Neuron (in vitro differentiated cells): ENCODE measurements at regions not wholly inside any gene's neighbourhood (a gene's known extent, or its start where the extent isn't known, plus 50 kb on each side); places are given as distances from the start of the nearest gene placed in this dataset.
"Not testable (repeated sequence)": the region's sequence is repeated elsewhere in the genome, so short reads cannot be mapped to it uniquely, and the experiment has no call there.

Experiments used
- H2AFZ ChIP-seq: one replicate; pipeline ENCODE4 v1.6.1; 2013; ENCODE audit warnings: low read depth, mild to moderate bottlenecking, inconsistent platforms, low read length, moderate library complexity
- H3K27me3 ChIP-seq: one replicate; pipeline ENCODE4 v1.6.1; 2013; ENCODE audit warnings: low read length; ENCODE audit not compliant: insufficient read depth
- H3K36me3 ChIP-seq: one replicate; pipeline ENCODE4 v1.6.1; 2013; ENCODE audit warnings: low read length; ENCODE audit not compliant: insufficient read depth
- H3K4me1 ChIP-seq: one replicate; pipeline ENCODE4 v1.6.1; 2013; ENCODE audit warnings: low read length; ENCODE audit not compliant: insufficient read depth
- H3K4me3 ChIP-seq: 2 replicates; pipeline ENCODE4 v1.5.1; 2013; ENCODE audit warnings: mild to moderate bottlenecking, low read length, moderate library complexity
- H3K9me3 ChIP-seq: one replicate; pipeline ENCODE4 v1.6.1; 2013; ENCODE audit warnings: low read length

- H3K4me1 ChIP-seq: no peaks in the 10 kb centered on the region
- H3K27me3 ChIP-seq: no peaks in the 10 kb centered on the region
- H3K36me3 ChIP-seq: no peaks in the 10 kb centered on the region
- no peaks in the 10 kb centered on the region for H3K9me3 ChIP-seq
- H2AFZ ChIP-seq: no peak overlapping the region
- no peak overlapping the region for H3K4me3 ChIP-seq
Measured at GRCh38 chr15:39031596-39031995, 467.0 kb upstream of the RASGRP1 start.

- H3K27me3 ChIP-seq: no peaks in the 10 kb centered on the region
- no peaks in the 10 kb centered on the region for H3K4me1 ChIP-seq
- no peak overlapping the region for H3K4me3 ChIP-seq
- no peak overlapping the region for H2AFZ ChIP-seq
- no peaks in the 10 kb centered on the region for H3K36me3 ChIP-seq
- no peaks in the 10 kb centered on the region for H3K9me3 ChIP-seq
Measured at GRCh38 chr15:39034816-39035215, 470.2 kb upstream of the RASGRP1 start.

GRCh38 chr15:39037611-39038010 is 473.0 kb upstream of the RASGRP1 start:
- not testable (repeated sequence) for H3K4me1 ChIP-seq, H3K36me3 ChIP-seq, H2AFZ ChIP-seq, H3K9me3 ChIP-seq, H3K27me3 ChIP-seq, H3K4me3 ChIP-seq

- no peaks in the 10 kb centered on the region for H3K9me3 ChIP-seq
- no peaks in the 10 kb centered on the region for H3K4me1 ChIP-seq
- H3K27me3 ChIP-seq: no peaks in the 10 kb centered on the region
- H2AFZ ChIP-seq: no peak overlapping the region
- no peak overlapping the region for H3K4me3 ChIP-seq
- no peaks in the 10 kb centered on the region for H3K36me3 ChIP-seq
Measured at GRCh38 chr15:39040861-39041260, 476.2 kb upstream of the RASGRP1 start.

- Histone ChIP-seq H3K4me1 (no peaks in the 10 kb centered on the region), H2AFZ (no peak overlapping the region), H3K4me3 (no peak overlapping the region), H3K36me3 (no peaks in the 10 kb centered on the region), H3K9me3 (no peaks in the 10 kb centered on the region), H3K27me3 (no peaks in the 10 kb centered on the region)
Measured at GRCh38 chr15:39041979-39042495, 477.4 kb upstream of the RASGRP1 start.

DNA sequence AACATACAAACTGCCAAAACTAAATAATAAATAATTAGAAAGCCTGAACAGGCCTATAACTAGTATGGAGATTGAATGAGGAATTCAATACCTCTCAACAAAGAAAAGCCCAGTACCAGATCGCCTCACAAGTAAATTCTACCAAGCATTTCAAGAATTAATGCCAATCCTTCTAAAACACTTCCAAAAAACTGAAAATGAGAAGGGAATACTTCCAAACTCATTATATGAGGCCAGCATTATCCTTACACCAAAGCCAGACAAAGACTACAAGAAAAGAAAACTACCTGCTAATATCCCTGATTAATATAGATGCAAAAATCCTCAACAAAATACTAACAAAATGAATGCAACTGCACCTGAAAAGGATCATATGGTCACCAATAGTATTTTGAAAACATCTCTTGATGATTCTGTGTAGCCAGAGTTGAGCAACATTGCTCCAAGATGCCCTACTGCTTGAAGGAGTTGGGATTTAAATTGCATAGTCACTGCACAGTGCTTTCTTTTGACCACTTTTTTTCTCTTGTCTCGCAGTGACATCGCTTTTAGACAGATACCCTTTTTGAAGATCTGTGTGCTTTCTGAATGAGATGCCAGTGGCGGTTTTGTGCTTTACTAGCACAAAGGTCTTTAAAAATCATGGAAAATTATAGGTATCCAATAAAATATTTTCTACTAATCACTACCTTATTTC is 487.2 kb upstream of the RASGRP1 start:
- Histone ChIP-seq H3K9me3 (peaks cover 3% of the 10 kb centered on the region), H3K4me3 (no peak overlapping the region), H3K4me1 (peaks cover 7% of the 10 kb centered on the region), H3K36me3 (no peaks in the 10 kb centered on the region), H3K27me3 (no peaks in the 10 kb centered on the region), H2AFZ (no peak overlapping the region)

GRCh38 chr15:39052323-39052705 is 487.7 kb upstream of the RASGRP1 start:
- peaks cover 3% of the 10 kb centered on the region for H3K9me3 ChIP-seq
- peaks cover 7% of the 10 kb centered on the region for H3K4me1 ChIP-seq
- H2AFZ ChIP-seq: no peak overlapping the region
- H3K36me3 ChIP-seq: no peaks in the 10 kb centered on the region
- H3K4me3 ChIP-seq: no peak overlapping the region
- no peaks in the 10 kb centered on the region for H3K27me3 ChIP-seq

GRCh38 chr15:39053480-39053879 is 488.9 kb upstream of the RASGRP1 start:
- peaks cover under 1% of the 10 kb centered on the region for H3K9me3 ChIP-seq
- peaks cover 7% of the 10 kb centered on the region for H3K4me1 ChIP-seq
- H3K27me3 ChIP-seq: no peaks in the 10 kb centered on the region
- no peak overlapping the region for H3K4me3 ChIP-seq
- H3K36me3 ChIP-seq: no peaks in the 10 kb centered on the region
- no peak overlapping the region for H2AFZ ChIP-seq

DNA sequence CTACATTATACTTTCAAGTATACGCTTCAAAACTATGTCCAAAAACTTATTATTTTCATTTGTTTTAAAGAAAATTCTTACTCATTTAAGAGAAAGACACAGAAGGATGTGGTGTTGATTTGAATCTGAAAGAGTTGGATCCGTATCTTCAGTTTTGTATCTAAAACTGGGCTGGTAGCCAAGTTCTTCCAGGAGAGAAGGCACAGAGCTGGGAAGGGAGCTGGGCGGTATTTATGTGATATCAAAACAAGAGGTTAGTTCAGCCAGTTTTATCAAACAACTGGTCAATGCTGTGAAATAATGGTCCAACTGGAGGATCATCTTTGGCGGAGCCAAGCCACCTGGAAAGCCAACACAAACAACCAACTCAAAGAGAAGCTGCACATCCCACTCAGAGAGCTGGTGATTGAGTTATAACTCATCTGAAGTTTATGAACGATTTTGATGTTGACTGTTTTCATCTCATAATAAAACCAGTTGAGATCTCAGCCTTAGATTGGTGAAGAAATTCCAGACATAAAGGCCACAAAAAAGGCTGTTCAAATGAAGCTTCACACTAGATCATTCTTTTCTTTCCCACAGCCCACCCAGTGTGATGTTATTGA is 489.6 kb upstream of the RASGRP1 start:
- Histone ChIP-seq H2AFZ (no peak overlapping the region), H3K9me3 (no peaks in the 10 kb centered on the region), H3K4me3 (no peak overlapping the region), H3K36me3 (no peaks in the 10 kb centered on the region), H3K4me1 (peaks cover 7% of the 10 kb centered on the region), H3K27me3 (no peaks in the 10 kb centered on the region)

GRCh38 chr15:39056357-39056756 is 491.7 kb upstream of the RASGRP1 start:
- Histone ChIP-seq H3K4me3 (no peak overlapping the region), H3K9me3 (no peaks in the 10 kb centered on the region), H3K4me1 (peaks cover 7% of the 10 kb centered on the region), H3K36me3 (no peaks in the 10 kb centered on the region), H3K27me3 (no peaks in the 10 kb centered on the region), H2AFZ (no peak overlapping the region)

DNA sequence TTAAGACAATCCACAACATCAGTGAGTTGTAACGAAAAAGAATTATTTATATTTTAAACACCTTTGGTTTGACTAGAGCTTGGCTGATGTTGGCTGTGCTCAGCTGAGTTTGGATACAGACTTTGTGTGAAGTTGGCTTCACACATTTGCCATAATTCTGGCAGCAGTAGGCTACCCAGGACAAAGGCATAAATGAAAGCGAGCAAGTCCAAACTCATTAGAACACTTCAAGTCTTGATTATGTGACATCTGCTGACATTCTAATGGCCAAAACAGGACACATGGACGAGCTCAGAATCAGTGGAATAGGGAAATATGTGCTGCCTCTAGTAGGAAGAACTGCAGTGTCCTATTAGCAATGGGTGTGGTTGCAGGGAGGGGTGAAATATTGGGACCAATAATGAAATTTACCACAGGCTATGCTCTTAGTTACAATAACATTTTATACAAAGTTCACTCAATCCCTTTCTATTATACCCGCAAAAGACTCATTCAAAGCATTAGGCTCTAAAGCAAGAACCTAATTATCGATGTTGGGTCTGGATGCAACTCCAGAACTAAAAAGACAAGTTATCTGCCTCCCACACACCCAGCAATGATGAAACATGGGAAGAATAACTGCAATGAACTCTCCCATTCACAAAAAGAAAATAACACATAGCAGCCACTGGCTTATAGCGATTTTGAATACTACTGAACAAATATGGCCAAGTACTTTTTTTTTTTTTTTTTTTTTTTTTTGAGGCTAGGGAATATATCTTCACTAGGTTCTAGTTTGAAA is 493.9 kb upstream of the RASGRP1 start:
- Histone ChIP-seq H3K9me3 (no peaks in the 10 kb centered on the region), H3K4me1 (peaks cover 5% of the 10 kb centered on the region), H3K4me3 (no peak overlapping the region)

GRCh38 chr15:39059917-39060316 is 495.3 kb upstream of the RASGRP1 start:
- Histone ChIP-seq H3K4me3 (no peak overlapping the region), H3K36me3 (no peaks in the 10 kb centered on the region), H2AFZ (no peak overlapping the region), H3K27me3 (peaks cover 3% of the 10 kb centered on the region), H3K4me1 (no peaks in the 10 kb centered on the region), H3K9me3 (no peaks in the 10 kb centered on the region)

More for the DNA sequence above, 493.9 kb upstream of the RASGRP1 start:
- Histone ChIP-seq H3K27me3 (peaks cover 3% of the 10 kb centered on the region), H3K36me3 (no peaks in the 10 kb centered on the region), H2AFZ (no peak overlapping the region)

DNA sequence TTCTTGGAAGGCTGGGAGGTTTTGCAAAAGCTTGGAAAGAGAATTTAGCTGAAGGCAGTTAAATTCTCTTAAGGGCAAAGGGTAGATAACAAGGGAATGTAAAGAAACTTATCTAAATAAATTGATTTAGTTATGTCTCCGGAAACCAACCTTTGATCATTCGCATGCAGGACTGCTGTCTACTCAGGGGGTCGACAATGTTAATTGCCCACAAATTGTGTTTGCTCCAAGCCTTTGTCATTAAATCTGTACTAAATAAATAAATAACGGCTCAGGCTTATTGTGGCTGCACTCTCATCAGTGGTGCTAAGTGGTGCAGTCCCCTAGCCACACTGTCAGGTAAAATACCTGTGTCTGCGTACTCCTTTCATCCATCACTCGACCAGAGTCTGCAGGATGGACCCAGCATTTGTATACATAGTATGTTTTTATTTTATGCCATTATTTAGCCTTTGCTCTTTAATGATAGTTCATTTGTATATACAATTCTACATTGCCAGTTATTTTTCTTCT is 497.4 kb upstream of the RASGRP1 start:
- no peaks in the 10 kb centered on the region for H3K36me3 ChIP-seq
- no peak overlapping the region for H3K4me3 ChIP-seq
- H2AFZ ChIP-seq: no peak overlapping the region
- H3K4me1 ChIP-seq: no peaks in the 10 kb centered on the region
- H3K27me3 ChIP-seq: peaks cover 3% of the 10 kb centered on the region
- no peaks in the 10 kb centered on the region for H3K9me3 ChIP-seq
